ENCODE measurements at regions not wholly inside any gene's neighbourhood (a gene's known extent, or its start where the extent isn't known, plus 50 kb on each side); places are given as distances from the start of the nearest gene placed in this dataset.
"Not testable (repeated sequence)": the region's sequence is repeated elsewhere in the genome, so short reads cannot be mapped to it uniquely, and the experiment has no call there.

DNA sequence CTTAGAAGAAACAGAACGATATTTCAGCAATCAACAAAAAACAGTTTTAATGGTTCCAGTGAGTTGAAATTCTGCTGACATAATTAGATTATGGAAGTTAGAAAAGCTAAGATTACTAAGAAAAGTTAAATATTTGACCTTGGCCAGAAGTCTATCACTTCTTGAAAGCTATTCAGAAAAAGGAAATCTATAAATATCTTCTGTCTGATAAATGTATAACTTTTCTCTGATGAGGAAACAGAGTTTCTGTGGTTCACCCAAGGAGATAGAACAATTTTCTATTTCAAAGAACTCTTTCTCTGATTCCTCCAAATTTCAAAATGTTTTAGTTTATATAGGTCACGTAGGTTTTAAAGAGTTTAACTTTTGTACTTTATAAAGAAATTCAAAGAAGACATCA, 438.4 kb upstream of the CHORDC1 start:
- no peak for DNase-seq (ENCODE audit: low spot score)

DNA sequence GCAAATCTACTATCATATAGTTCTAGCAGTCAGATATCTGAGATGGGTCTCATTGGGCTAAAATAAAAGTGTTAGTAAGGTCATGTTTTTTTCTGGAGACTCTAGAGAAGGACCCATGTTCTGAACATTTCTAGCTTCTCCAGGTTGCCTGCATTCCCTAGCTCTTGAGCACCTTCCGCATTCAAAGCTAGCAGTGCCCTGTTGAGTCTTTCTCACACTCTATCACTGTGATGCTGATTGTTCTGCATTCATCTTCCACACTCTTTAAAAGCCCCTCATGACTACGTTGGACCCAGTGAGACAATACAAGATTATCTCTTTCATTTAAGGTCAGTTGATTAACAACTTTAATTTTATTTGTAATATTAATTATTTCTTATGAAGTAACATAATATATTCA, 433.3 kb upstream of the CHORDC1 start:
- no peak for DNase-seq (ENCODE audit: low spot score)

DNA sequence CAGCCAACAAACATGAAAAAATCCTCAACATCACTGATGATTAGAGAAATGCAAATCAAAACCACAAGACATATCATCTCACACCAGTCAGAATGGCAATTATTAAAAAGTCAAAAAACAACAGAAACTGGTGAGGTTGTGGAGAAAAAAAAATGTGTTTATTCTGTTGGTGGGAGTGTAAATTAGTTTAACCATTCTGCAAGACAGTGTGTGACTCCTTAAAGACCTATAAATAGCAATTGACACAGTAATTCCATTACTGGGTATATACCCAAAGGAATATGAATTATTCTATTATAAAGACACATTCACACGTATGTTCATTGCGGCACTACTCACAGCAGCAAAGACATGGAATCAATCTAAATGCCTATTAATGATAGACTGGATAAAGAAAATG, 427.3 kb upstream of the CHORDC1 start:
- no peak for DNase-seq (ENCODE audit: low spot score)

DNA sequence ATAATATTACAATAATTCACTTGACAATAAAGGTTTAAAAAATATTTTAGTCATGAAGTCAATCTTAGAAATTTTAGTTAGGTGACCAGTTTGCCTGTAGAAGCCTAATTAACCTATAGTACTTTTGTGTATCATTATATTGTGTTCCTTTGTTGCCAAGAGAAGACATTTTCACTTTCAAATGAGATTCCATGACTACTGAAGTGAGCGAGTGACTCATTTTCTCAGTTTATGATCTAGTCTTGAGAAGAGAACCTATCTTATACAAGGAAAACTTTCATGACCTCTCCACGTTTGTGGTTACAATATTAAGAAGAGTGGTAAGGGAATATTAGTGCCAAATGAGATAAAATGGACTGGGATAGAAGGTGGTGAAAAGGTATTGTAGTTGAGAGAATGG, 423.9 kb upstream of the CHORDC1 start:
- DNase-seq (ENCODE audit: low spot score), result no peak

DNA sequence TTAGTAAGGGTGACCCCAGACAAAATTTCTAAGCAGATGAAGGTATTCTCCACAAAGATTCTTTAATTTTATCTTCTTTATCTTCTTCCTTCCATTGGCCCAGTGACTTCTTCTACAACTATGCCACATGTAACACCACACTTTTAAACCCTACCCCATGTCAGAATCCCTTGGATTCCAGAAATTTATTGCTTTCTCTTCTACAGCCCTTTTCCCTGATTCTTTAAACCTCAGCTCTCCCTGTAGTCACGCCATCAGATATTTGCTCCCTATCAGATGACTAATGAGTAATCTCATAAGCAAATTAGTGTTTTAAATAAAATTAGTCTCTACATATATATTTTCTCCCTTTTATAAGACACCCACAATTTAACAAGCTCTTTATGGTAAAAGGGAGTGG, 423.4 kb upstream of the CHORDC1 start:
- no peak for DNase-seq (ENCODE audit: low spot score)

DNA sequence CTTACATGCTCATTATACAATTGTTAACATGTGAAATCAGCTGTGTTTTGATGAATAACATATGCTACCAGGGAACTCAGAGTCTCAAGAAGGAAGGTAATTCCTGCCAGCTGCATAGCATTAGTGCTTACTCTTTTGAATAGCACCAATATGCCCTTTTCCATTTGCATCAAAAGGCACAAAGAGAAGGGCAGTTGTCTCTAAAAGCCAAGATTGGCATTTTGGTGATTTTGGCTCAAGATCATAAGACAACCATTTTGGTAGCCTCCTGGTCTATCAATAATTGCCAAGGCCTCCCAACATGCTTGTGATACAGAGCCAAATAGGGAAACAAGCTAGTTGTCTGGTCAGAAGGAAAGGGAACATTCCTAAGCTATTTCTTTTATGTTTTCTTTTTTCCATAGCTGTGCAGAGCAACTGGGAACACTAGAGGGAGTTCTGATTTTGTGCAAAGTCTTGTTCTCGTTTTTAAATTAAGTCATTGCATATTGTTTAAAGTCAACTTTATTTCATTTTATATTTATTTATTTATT, 416.7 kb upstream of the CHORDC1 start:
- no peak for DNase-seq (ENCODE audit: low spot score)

DNA sequence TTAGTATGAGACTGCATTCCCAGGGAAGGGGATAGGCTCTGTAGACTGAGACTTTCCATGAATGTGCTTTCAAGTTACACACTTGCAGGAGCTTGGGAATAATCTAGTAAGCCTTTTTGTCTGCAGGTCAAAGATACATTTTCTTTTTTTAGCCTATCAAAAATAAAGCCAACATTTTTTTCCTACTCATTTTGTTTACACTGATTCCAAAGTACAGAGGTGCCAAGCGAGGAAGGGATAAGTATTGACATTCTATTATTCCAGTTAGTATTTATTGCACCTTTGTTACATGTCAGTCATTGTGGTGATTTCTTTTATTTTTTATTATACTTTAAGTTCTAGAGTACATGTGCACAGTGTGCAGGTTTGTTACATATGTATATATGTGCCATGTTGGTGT, 413.0 kb upstream of the CHORDC1 start:
- DNase-seq (ENCODE audit: low spot score), result no peak

DNA sequence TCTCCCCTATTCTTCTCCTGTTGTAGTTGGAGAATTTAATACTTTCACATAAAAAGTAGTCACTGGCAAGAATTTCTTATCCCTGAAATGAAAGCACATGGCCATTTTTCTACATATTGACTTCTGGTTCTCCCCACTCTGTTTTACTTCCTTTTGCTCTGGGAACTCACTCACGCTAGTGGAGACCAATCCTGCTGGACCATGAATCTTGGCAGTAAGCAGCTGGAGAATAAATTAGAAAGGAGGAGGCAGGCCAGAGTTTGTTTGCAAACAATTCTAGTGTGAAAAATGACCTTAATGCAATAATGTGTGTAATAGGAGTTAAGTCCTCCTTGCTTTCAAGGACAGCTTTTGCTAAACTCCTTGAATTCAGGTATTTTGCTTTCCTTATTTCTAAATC, 412.3 kb upstream of the CHORDC1 start:
- no peak for DNase-seq (ENCODE audit: low spot score)

DNA sequence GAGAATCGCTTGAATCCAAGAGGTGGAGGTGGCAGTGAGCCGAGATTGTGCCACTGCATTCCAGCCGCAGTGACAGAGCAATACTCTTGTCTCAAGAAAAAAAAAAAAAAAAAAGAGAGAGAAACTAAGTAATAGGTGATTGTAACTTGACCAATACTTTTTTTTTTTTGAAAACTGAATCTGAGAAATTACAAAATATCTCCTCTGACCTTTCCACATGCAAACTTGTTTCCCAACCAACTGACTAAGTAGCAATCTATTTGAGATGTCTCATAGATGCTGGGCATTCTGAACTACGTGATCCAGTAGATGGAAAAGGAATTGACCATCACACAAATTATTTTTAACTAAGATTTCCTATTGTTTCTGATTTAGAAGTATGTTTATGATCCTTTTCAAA, 407.3 kb upstream of the CHORDC1 start:
- no peak for DNase-seq (ENCODE audit: low spot score)

DNA sequence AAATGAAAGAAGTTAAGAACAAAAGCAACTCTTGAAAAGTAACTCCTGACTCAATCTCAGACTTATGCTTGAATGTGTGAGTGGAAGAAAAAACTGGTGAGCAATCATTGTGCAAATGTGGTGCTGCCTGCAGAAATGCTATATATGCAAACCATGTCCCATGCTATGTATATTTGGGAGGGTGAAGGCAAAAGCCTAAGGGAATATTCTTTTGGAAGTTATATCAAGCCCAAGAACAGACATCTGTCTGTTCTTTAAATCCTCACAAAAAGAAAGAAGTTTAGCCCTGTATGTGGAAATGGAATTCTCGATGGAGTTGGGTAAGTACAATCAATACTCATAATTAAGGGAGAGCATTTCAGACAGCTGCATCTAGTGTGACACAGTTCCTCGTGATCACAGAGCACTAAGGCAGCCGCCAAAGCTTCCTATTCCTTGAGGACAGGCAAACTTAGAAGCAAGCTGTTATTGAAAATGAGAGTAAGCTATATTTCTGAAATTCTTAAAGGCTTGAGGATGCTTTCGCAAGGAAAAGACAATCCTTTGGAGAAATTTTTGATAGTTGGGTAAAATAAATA, 406.5 kb upstream of the CHORDC1 start:
- DNase-seq (ENCODE audit: low spot score), result no peak

DNA sequence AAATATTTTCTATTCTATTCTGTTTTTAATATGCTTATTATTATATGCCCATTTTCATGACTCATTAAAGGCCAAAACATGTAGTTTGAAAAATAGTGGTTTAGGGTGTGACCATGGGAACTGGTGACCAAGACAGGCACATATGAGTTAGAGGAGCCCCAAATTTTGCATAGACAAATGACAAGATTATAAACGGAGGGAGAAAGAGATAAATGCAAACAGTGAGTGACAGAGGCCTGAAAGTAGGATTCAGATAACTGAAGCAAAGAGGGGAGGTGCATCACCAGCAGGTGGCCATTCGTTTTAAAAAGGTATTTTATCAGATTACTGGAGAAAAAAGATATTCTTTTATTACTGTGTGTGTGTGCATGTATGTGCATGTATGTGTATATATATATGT, 391.5 kb upstream of the CHORDC1 start:
- DNase-seq (ENCODE audit: low spot score), result no peak

DNA sequence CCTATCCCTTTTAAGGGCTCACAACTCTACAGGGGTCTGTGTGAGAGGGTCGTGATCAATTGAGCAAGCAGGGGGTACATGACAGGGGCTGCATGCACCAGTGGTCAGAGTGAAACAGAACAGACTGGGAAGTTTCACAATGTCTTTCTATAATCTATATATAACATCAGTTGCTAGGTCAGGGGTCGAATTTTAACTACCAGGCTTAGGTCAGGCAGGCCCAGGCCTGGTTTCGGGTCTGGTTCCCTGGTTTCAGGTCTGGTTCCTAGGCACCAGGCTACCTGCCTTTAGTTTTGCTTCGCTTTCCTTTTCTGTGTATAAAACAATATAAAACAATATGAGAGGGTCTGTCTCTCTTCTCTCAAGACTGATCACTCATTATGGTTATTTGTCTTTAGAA, 390.2 kb upstream of the CHORDC1 start:
- DNase-seq (ENCODE audit: low spot score), result not testable (repeated sequence)

DNA sequence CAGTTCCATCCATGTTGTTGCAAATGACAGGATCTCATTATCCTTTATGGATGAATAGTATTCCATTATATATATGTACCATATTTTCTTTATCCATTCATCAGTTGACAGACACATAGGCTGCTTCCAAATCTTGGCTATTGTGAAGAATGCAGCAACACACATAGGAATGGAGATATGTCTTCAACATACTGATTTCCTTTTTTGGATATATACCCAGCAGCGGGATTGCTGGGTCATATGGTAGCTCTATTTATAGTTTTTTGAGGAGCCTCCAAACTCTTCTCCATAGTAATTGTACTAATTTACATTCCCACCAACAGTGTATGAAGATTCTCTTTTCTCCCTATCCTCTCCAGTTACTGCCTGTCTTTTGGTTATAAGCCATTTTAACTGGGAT, 383.9 kb upstream of the CHORDC1 start:
- DNase-seq (ENCODE audit: low spot score), result no peak

DNA sequence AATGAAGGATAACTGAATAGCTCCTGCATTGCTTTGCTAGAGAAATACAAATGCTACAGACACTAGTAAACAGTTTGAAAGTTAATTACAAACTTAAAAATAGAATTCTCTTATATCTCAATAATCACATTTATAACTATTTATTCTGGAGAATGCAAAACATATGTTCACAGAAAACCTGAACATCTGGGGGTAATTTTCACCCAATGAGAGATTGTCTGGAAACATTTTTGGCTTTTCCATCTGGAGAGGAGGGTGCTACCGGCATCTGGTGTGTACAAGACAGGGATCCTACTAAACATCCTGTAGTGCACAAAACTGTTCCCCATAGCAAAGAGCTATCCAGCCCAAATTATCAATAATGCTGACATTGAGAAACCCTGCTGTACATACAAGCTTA, 378.4 kb upstream of the CHORDC1 start:
- DNase-seq (ENCODE audit: low spot score), result no peak

DNA sequence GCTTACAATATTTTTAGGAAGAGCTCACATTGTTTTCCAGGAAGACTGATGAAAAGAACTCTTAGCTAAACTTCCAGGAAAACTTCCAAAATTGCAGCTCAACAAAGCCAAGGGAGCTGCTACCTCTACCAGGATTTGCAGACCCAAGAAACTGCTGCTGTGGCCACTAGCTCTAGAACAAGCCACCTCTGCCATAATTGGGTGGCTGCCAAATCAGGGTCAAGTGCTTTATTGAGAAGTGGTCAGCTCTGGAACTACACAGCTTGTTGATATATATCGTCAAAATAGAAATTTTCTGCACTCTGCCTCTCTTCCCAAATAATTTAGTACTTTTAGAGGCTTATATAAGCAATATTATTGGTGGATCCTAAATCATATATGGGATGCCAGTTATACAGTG, 371.8 kb upstream of the CHORDC1 start:
- no peak for DNase-seq (ENCODE audit: low spot score)

DNA sequence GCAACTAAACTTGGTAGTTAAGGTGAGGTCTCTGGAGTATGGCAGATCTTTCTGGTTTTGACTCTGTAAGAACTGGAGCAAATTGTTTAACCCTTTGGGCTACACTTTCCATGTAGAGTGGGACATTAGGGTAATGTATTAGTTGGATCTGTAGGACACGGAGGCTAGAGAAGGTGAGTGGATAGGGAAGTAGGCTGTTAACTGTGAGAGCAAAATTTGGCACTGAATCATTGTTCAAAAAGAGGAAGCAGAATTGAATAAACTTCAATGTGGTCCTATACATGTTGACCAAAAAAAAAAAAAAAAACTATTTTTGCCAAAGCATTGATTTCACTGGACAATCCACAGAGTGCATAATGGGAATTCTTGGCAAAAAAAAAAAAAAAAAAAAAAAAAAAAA, 370.2 kb upstream of the CHORDC1 start:
- DNase-seq (ENCODE audit: low spot score), result no peak

DNA sequence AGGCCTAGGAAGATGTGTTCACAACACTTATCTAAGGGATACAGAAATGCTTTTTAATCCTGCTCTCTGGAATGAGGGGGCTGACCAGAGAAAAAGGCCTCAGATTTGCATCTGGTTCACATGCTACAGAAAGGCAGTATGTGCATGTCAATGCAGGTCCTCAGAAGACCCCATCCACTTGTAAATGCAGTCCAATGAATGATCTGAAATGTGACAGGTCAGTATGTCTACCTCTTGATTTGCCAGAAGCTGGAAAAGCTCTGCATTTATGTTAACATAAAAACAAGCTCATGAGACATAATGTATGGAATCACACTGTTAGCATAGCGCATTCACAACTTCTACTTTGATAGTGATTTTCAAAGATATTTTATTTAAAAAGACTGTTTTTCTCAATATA, 367.4 kb upstream of the CHORDC1 start:
- no peak for DNase-seq (ENCODE audit: low spot score)

DNA sequence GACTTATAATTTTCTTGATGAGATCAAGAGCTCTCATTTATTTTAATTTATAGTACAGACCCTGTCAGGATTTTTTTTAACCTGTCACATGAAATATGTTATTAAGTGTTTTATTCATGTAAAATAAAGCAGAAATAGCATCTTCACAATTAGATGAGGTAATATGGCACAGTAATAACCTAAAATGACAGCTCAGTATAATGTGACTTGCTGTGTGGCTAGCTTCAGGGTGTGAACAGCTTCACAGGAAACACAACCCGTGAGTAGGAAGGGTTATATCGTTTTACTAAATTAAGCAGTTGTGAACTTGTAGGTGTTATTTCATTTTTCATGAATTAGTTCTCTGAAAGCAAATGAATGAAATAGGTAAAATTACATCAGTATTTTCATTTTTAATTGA, 366.9 kb upstream of the CHORDC1 start:
- no peak for DNase-seq (ENCODE audit: low spot score)

DNA sequence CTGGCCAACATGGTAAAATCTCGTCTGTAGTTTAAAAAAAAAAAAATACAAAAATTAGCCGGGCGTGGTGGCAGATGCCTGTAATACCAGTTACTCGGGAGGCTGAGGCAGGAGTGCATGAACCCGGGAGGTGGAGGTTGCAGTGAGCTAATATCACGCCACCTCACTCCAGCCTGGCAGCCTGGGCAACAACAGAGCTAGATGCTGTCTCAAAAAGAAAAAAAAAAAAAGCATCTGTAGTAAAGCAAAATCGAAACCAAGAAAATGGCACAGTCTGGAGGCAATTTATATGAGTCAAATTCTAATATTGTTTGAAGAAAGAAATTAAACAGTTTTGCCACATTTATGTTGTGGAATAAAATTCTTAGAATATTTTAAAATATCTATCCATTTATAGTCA, 365.0 kb upstream of the CHORDC1 start:
- DNase-seq (ENCODE audit: low spot score), result no peak

DNA sequence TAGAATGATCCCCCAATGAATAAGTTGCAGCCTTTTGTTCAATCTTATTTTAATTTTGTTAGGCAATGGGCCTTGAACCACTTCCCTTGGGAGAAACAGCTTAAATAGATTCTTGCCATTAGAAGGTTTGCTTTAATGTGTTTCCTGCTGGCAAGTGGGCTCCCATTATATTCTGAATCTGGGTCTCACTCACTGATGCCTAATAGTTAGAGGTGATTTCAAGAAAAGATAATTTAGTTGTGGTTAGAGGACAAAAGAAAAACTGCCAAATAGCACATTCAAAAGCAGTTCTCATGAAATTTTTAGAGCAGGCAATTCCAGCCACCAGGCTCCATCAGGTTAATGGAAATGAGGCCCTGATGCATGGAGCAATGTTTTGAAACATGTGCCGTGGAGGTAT, 362.6 kb upstream of the CHORDC1 start:
- DNase-seq (ENCODE audit: low spot score), result no peak

DNA sequence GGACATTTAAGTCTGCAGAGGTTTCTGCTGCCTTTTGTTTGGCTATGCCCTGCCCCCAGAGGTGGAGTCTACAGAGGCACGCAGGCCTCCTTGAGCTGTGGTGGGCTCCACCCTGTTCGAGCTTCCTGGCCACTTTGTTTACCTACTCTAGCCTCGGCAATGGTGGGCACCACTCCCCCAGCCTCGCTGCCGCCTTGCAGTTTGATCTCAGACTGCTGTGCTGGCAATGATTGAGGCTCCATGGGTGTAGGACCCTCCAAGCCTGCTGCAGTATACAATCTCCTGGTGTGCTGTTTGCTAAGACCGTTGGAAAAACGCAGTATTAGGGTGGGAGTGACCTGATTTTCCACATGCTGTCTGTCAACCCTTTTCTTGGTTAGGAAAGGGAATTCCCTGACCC, 360.1 kb upstream of the CHORDC1 start:
- not testable (repeated sequence) for DNase-seq (ENCODE audit: low spot score)

DNA sequence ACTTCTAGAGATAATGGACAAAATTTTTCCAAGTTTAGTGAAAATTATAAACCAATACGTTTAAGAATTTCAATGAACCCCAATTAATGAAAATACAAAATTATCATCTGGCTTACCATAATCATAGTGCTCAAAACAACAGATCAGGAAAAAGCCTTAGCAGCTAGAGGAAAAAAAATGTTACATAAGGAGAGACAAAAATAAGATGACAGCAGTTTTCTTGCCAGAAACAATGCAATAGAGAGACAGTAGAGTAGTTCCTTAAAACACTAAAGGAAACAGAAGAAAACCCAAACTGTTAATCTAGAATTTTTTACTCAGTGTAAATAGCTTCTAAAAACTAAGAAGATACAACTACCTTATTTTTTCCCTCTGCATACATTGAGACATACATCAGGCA, 341.7 kb upstream of the CHORDC1 start:
- DNase-seq (ENCODE audit: low spot score), result no peak

DNA sequence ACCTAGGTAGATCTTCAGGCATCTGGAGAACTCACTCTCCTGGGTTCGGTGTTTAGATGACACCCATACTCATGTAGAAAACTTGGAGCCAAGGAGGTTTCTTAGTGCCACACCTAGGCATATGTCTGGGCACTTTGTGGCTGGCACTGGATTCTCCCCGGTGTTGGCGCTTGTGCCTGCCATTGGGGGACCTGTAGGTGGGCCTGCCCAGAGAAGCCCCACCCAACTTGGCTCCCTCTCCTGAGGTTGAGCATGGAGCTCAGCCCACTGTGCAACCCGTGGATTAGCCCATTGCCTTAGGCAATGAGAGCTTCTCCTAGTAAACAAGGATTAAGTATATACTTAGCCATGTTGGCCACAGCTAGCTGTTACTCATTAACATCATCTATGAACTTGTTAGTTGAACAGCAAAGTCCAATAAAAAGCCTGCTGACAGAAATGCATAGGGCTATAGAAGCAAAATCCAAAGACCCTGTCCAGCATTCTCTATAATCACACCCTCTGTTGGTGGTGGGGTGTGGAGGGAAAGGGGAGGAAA, 335.5 kb upstream of the CHORDC1 start:
- DNase-seq (ENCODE audit: low spot score), result no peak

DNA sequence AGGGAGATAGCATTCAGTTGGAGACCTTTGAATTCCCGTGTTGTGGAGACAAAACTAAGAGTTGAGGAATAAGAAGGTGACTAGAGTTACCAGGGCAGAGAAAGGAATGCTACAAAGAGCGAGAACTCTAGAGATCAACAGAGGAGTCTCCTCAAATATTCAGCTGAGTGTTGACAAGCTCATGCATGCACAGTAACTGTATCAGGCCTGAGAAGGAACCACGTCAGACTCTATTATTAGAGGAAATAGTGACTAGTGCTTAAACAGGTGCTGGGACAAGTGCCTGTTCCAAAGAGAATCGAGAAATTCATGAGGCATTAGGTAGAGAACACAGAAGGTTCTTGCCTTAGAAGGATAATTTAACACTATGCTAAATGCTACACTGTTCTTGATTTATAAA, 333.8 kb upstream of the CHORDC1 start:
- DNase-seq (ENCODE audit: low spot score), result no peak

DNA sequence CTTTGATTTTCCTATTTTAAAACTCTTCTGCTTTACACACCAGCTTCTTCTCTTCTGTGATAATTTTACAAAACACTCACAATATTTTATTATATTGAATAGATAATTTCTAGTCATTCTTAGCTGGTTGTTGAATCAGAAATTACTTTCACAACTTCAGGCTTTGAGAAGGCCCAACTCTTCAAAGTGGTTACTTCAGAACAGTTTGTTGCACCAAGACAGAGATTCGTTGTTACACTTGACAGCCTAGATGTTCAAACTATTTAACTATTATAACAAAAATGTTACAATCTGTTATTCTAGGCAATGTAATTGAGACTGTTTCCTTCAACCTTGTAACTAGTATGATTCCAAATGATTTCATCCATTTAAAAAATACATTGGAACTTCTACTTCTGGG, 333.2 kb upstream of the CHORDC1 start:
- DNase-seq (ENCODE audit: low spot score), result no peak
